ENCODE measurements at regions not wholly inside any gene's neighbourhood (a gene's known extent, or its start where the extent isn't known, plus 50 kb on each side); places are given as distances from the start of the nearest gene placed in this dataset.
A peak's percentile ranks its signal among the peaks of the same experiment; 100 is the strongest.

- no peak for DNase-seq (ENCODE audit: low spot score)
Observed at GRCh38 chr20:23174821-23175220, 88.7 kb upstream of the CD93 start.

GRCh38 chr20:23167431-23167830 is 81.3 kb upstream of the CD93 start:
- no peak for DNase-seq (ENCODE audit: low spot score)

- no peak for DNase-seq (ENCODE audit: low spot score)
Observed at GRCh38 chr20:23166563-23166962, 80.4 kb upstream of the CD93 start.

GRCh38 chr20:23165964-23166363 is 79.8 kb upstream of the CD93 start:
- no peak for DNase-seq (ENCODE audit: low spot score)

DNA sequence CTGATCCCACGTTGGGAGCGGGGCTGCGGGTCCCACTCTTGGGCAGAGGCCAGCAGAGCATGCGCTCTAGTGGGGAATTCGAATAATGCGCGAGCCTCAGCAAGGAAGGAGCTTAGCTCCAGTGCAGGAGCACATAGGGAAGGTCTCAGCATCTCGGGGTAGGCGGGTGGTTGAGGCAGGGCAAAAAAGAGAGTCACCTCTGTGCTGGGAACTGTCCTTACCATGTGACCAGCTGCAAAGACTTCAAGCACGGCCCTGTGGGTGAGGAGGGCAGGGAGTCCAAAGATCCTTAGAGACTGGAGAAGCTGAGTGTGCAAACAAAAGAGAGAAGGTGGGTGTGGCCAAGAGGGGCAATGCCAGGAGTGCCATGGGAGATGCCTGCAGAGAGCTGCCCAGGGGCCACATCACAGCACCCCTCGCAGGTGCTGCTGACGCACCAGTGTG is 79.2 kb upstream of the CD93 start:
- DNase-seq (ENCODE audit: low spot score), result no peak

DNA sequence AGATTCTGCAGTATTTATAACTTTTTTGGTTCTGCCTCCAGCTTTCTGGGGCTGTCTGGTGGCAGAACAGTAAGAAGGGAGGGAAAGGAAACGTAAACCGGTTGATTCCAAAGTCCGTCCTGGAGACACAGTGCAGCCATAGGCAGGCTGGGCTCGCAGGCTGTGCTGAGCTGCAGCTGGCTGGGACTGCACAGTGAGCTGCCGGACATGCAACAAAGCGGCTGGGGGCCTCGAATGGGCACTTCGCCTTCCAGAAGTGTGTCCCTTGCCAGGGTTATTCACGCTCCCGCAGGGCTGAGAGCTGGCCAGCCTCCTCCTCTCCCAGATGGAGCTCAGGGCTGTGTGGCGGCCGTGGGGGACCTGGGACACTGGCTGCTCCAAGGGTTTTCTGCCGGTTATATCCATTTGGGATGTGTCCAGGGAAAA is 78.1 kb upstream of the CD93 start:
- DNase-seq (ENCODE audit: low spot score), result no peak

DNA sequence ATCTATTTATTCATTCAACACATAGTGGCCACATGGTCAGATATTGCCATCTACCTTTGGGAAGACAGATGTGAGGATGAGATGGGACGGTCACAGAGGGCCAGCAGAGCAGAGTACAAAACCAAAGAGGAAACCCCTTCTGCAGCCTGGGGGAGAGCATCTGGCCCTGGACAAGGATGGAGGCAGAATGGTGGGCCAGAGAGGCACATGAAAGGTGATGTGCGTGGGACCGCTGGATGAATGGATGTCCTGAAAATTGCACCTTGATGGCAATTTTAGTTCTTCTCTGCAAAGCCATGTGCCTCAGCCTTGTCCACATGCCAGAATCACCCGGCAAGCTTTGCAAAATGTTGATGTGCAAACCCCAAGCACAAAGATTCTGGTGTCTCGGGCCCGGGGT is 77.4 kb upstream of the CD93 start:
- DNase-seq (ENCODE audit: low spot score), result no peak

GRCh38 chr20:23162887-23163286 is 76.8 kb upstream of the CD93 start:
- no peak for DNase-seq (ENCODE audit: low spot score)

DNA sequence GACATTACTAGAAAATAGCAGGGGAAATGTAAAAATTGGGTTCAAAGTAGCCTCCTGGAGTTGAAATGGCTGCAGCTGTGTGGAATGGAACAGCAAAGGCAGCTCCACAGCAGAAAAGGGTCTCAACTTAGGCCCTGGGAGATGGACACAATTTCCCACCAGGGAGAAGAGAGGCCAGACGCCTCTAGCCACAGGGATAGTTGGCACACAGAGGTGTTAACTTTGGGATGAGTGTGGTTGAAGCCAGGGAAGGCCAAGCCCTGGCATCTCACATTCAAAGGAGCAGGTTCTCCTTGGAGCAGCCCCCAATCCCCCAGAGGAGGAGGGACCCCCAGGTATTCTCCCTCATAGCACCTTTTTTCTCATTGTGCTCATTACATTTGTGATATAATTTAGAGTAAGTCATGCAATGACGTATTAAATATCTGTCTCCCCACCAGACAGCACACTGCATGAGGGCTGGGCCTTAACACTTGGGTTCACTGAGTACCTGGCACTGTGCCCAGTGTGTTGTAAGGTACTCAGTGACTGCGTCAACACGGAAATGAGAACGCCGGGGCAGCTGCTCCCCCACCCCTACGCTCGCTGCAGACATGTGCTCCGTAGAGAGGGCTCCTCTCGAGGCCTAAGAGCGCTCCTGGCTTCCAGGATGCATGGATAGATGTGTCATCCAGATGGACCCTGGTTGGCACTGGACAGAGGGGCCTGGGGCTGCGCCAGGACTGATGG is 76.0 kb upstream of the CD93 start:
- DNase-seq (ENCODE audit: low spot score), result peak; percentile 88

GRCh38 chr20:23161244-23161891 is 75.2 kb upstream of the CD93 start:
- DNase-seq (ENCODE audit: low spot score), result no peak

GRCh38 chr20:23160536-23161243 is 74.6 kb upstream of the CD93 start:
- DNase-seq (ENCODE audit: low spot score), result no peak

DNA sequence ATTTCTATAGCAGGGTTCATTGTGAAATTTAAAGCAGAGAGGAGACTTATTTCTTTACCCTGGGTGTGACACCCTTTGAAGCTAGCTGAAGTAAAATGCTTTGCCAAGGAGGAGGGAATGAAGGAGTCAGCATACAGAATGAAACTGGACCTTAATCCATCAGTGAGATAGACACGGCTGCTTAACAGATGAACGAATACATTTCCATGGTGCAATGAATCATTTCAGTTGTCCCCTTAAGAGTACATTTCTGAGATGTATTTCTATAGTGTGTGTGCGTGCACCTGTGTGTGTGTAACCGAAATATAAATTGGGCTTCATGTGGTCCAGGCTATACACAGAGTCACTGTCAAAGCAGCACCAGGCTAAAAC is 73.8 kb upstream of the CD93 start:
- DNase-seq (ENCODE audit: low spot score), result no peak

DNA sequence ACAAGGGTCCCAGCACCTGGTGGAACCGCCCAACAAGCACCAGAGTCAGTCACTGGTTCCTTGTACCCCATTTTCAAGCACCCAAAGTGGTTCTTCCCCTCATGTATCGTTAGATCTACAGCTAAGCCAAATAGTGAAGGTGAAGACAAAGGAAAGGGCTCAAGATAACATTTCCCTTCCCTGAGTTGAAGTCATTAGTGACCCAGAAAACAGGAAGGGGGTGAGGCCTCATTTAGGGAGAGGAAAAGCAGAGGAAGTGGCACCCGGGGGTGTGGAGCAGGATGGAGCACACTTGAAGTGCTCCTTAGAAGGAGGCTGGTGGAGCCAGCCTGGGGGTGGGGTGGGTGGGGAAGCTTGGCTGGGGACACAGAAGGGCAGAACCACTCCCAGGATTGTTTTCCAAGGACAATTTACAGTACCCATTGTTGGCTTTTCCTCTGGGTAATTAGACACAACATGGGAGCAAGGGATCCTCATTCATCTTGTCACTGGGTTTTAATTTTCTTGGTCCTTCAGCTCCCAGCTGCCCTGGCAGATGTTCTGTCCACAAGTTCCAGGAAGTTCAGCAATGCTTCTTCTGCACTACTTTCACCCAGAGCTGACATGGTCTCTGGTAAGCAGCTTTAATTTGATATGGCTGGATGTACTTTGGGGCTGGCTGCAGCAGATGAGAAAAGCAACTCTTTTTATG is 73.3 kb upstream of the CD93 start:
- no peak for DNase-seq (ENCODE audit: low spot score)

GRCh38 chr20:23157734-23158133 is 71.6 kb upstream of the CD93 start:
- no peak for DNase-seq (ENCODE audit: low spot score)

DNA sequence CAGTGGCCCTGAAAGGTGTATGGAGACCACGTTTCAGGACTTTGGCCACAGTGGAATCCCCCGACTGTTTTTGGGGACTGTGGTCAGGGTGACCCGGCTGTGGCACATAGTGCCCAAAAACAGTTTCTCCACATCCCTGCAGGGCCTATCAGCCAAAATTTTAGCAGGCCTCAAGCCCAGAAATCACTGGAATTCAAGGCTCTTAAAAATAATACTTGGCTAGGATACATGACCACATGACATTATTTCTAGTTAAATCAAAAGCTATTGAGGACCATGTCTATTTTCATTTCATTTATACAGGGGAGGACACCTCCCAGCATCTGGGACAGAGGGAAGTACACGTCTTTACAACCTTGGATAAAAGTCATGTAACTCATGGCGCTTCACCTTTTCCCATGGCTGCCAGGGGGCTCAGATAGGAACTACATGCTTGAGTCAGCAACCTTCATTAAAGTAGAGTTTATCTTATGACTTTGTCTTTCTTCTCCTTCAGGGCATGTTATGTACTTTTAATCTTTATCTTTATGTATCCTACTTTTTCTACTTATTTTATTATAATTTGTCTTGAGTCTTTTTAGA is 70.8 kb upstream of the CD93 start:
- DNase-seq (ENCODE audit: low spot score), result no peak

DNA sequence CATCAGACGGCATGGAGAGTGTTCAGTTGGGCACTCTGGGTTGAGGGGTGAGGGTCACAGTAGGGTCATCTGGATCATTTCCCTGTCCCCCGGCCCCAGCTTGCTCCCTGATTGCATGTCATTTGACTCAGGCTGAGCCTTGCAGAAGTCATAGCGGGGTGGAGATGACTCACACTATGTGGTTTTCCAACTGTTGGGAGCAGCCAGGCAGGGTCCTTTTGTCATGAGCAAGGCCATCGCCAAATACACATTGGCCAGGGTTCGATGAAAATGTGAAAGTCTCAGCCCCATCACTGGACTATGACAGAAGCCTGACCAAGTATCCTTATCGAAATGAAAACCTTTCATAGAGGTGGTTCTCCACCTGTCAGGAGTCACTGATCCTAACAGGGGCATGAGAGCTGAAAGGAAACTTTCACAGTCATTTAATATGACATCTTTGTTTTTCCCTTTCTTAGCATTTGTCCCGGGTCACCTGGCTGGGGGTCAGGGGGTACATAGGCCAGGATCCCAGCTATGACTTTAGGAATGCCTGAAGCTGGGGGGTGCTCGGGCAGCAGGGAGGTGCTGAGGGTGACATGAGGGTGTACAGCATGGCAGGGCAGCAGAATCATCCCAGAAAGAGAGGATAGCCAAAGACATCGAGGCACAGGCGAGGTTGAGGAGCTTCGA is 70.2 kb upstream of the CD93 start:
- DNase-seq (ENCODE audit: low spot score), result peak; percentile 74

DNA sequence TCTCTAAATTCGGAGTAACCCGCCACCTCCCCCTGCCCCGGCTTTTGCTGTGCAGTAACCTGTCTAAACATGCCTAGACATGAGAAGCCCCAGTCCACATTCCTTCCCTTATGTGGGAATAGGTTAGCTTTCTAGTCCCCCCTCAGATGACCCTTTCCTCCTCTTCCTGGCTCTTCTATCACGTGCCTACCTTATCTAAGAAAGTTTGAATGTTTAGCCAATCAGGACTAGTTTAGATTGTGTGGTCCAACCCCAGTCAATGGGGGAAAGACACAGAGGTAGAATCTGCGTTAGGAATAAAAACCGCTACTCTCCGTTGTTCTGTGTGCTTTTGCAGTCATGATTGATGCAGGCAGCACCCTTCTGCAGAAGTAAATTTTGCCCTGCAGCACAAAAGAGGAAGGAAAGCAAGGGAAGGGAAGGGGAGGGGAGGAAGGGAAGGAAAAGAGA is 69.0 kb upstream of the CD93 start:
- DNase-seq (ENCODE audit: low spot score), result no peak

- no peak for DNase-seq (ENCODE audit: low spot score)
Observed at GRCh38 chr20:23153696-23154341, 67.7 kb upstream of the CD93 start.

DNA sequence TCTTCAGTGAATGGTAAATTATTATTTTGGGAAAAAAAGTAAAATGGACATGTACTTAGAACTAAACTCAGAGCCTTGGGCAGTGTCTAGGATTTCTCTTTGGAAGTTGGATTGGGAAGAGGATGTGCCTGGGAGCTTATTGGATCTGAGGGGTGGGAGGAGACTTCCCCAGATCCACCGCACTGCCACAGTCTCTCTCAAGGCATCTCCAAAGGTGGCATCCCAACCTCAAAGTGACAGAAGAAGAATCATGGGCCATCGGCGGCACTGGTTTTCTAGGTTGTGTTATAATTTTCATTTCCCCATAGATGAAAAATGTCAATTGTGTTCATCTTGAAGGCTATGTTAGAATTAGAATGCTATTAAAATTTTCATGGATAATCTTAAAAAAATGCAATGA is 66.8 kb upstream of the CD93 start:
- DNase-seq (ENCODE audit: low spot score), result no peak

GRCh38 chr20:23152308-23152892 is 66.3 kb upstream of the CD93 start:
- DNase-seq (ENCODE audit: low spot score), result peak; percentile 99

- DNase-seq (ENCODE audit: low spot score), result no peak
Observed at GRCh38 chr20:23151885-23152284, 65.8 kb upstream of the CD93 start.

Measured in kidney capillary endothelial cell (primary cell).